Vagina (tissue), 2 donors: ENCODE measurements at regions not wholly inside any gene's neighbourhood (a gene's known extent, or its start where the extent isn't known, plus 50 kb on each side); places are given as distances from the start of the nearest gene placed in this dataset.

Experiments
- CTCF ChIP-seq, 3 experiments: fragments of 450-650 bp in 2 of 3; fragments of 200-600 bp in 1 of 3; sonication (generic) in 1 of 3; IDR thresholded peaks; one replicate each; pipeline ENCODE4 v1.5.1; 2017 to 2019; ENCODE audit warnings: antibody characterized with exemption in 3 of 3, mild to moderate bottlenecking in 2 of 3, moderate library complexity in 2 of 3
- POLR2A ChIP-seq, 2 donors: fragments of 450-650 bp; IDR thresholded peaks; one replicate each; pipeline ENCODE4 v1.6.1; 2017; ENCODE audit warnings: antibody characterized with exemption in 2 of 2, mild to moderate bottlenecking in 2 of 2, moderate library complexity in 2 of 2

- TF ChIP-seq CTCF (IDR thresholded peaks at IDR 0.05) (no peak), POLR2A (IDR thresholded peaks at IDR 0.05) (no peak)
Measured at GRCh38 chr12:127014079-127014478, 1252.9 kb upstream of the TMEM132C start.
